ENCODE measurements at regions not wholly inside any gene's neighbourhood (a gene's known extent, or its start where the extent isn't known, plus 50 kb on each side); places are given as distances from the start of the nearest gene placed in this dataset.

DNA sequence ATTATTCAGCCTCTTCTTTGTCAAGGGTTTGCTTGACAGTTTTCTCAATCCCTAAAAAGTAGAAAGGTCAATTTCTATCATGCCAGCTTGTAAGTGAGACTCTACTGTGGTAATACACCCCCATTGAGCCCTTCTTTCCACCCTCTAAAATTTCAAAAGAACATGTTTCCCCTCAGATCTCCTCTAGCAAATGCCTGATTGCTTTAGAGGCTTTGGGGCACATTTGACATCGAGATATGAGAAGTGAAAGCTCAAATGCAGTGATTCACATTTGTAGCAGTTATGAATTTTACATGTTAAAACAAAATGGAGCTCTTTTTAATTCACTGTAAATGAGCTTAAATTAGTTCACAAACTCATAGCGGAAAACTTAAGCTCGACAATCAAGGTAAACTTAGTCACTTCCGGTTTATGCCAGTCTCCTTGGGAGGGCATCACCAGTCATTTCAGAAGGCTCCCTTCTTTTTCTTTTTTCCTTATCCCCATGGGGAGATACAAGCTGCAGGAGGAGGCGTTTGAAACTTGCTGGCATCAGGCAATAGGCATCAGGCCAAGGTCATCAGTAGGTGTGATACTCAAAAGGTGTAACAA, 55.3 kb upstream of the ADO start:
- no peaks in the 10 kb centered on the region for H3K27me3 ChIP-seq (ENCODE audit: insufficient read depth)
- H3K9ac ChIP-seq: no peak overlapping the region
- H3K27ac ChIP-seq (ENCODE audit: low read depth in 2 of 2, low read length in 1 of 2): no peak overlapping the region
- H3K9me3 ChIP-seq: no peaks in the 10 kb centered on the region
- no peak overlapping the region for H3K4me3 ChIP-seq (ENCODE audit: low read depth in 2 of 2, low read length in 1 of 2)
- H4K20me1 ChIP-seq (ENCODE audit: insufficient read depth): no peaks in the 10 kb centered on the region
- H3F3A ChIP-seq (replicated peaks; ENCODE audit: insufficient read depth): no peaks in the 10 kb centered on the region
- H3K4me2 ChIP-seq: no peak overlapping the region
- ChIA-PET POLR2A (no interaction called here), CTCF (interaction anchor here (1.2 kb wide), 1 partner anchor 69 kb away, joined by 3 read pairs; no protein-coding TSS in a partner anchor)
- DNase-seq: no peak
- TF ChIP-seq GABPA (IDR thresholded peaks at IDR 0.05; ENCODE audit: low read depth) (no peak), RAD21 (IDR thresholded peaks at IDR 0.05; ENCODE audit: low read length) (no peak), RCOR1 (IDR thresholded peaks at IDR 0.05; ENCODE audit: low read length) (no peak), TEAD4 (IDR thresholded peaks at IDR 0.05; ENCODE audit: borderline replicate concordance, insufficient read depth) (no peak), MEF2A (IDR thresholded peaks at IDR 0.05; ENCODE audit: borderline replicate concordance, low read depth) (no peak), NFIC (IDR thresholded peaks at IDR 0.05; ENCODE audit: borderline replicate concordance) (no peak), NRF1 (IDR thresholded peaks at IDR 0.05; ENCODE audit: low read depth, low read length) (no peak), TAF1 (IDR thresholded peaks at IDR 0.05; ENCODE audit: borderline replicate concordance, low read depth, low read length) (no peak), POLR2AphosphoS5 (IDR thresholded peaks at IDR 0.05; ENCODE audit: low read depth, low read length) (no peak), SIN3A (IDR thresholded peaks at IDR 0.05; ENCODE audit: borderline replicate concordance, low read depth, low read length) (no peak), CHD2 (IDR thresholded peaks at IDR 0.05; ENCODE audit: low read length, partially characterized antibody) (no peak), RFX5 (IDR thresholded peaks at IDR 0.05; ENCODE audit: low read length) (no peak), EP300 (IDR thresholded peaks at IDR 0.05; ENCODE audit: borderline replicate concordance in 1 of 2, low read depth in 1 of 2, low read length in 1 of 2) (no peak)
- TF ChIP-seq, protein P1, sequence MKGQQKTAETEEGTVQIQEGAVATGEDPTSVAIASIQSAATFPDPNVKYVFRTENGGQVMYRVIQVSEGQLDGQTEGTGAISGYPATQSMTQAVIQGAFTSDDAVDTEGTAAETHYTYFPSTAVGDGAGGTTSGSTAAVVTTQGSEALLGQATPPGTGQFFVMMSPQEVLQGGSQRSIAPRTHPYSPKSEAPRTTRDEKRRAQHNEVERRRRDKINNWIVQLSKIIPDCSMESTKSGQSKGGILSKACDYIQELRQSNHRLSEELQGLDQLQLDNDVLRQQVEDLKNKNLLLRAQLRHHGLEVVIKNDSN (IDR thresholded peaks at IDR 0.05; ENCODE audit: borderline replicate concordance, low read depth): no peak
- TF ChIP-seq, protein P2, sequence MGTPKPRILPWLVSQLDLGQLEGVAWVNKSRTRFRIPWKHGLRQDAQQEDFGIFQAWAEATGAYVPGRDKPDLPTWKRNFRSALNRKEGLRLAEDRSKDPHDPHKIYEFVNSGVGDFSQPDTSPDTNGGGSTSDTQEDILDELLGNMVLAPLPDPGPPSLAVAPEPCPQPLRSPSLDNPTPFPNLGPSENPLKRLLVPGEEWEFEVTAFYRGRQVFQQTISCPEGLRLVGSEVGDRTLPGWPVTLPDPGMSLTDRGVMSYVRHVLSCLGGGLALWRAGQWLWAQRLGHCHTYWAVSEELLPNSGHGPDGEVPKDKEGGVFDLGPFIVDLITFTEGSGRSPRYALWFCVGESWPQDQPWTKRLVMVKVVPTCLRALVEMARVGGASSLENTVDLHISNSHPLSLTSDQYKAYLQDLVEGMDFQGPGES (IDR thresholded peaks at IDR 0.05; ENCODE audit: low read depth, low read length): no peak
- TF ChIP-seq, protein P3, sequence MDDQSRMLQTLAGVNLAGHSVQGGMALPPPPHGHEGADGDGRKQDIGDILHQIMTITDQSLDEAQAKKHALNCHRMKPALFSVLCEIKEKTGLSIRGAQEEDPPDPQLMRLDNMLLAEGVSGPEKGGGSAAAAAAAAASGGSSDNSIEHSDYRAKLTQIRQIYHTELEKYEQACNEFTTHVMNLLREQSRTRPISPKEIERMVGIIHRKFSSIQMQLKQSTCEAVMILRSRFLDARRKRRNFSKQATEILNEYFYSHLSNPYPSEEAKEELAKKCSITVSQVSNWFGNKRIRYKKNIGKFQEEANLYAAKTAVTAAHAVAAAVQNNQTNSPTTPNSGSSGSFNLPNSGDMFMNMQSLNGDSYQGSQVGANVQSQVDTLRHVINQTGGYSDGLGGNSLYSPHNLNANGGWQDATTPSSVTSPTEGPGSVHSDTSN (IDR thresholded peaks at IDR 0.05): no peak
- TF ChIP-seq, protein P4, sequence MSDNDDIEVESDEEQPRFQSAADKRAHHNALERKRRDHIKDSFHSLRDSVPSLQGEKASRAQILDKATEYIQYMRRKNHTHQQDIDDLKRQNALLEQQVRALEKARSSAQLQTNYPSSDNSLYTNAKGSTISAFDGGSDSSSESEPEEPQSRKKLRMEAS (IDR thresholded peaks at IDR 0.05; ENCODE audit: low read depth): no peak
- TF ChIP-seq, protein P5, sequence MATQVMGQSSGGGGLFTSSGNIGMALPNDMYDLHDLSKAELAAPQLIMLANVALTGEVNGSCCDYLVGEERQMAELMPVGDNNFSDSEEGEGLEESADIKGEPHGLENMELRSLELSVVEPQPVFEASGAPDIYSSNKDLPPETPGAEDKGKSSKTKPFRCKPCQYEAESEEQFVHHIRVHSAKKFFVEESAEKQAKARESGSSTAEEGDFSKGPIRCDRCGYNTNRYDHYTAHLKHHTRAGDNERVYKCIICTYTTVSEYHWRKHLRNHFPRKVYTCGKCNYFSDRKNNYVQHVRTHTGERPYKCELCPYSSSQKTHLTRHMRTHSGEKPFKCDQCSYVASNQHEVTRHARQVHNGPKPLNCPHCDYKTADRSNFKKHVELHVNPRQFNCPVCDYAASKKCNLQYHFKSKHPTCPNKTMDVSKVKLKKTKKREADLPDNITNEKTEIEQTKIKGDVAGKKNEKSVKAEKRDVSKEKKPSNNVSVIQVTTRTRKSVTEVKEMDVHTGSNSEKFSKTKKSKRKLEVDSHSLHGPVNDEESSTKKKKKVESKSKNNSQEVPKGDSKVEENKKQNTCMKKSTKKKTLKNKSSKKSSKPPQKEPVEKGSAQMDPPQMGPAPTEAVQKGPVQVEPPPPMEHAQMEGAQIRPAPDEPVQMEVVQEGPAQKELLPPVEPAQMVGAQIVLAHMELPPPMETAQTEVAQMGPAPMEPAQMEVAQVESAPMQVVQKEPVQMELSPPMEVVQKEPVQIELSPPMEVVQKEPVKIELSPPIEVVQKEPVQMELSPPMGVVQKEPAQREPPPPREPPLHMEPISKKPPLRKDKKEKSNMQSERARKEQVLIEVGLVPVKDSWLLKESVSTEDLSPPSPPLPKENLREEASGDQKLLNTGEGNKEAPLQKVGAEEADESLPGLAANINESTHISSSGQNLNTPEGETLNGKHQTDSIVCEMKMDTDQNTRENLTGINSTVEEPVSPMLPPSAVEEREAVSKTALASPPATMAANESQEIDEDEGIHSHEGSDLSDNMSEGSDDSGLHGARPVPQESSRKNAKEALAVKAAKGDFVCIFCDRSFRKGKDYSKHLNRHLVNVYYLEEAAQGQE (IDR thresholded peaks at IDR 0.05; ENCODE audit: low read depth, low read length): no peak
- no peak overlapping the region for H2AFZ ChIP-seq (ENCODE audit: low read depth)
- no peaks in the 10 kb centered on the region for H3K4me1 ChIP-seq (ENCODE audit: control insufficient read depth in 1 of 2, insufficient read depth in 2 of 2, low read depth in 1 of 2, low read length in 1 of 2)
- WGBS (ENCODE audit: low lambda C conversion rate): 38% methylated on average over 5 of the region's 5 CpGs
- H3K79me2 ChIP-seq (ENCODE audit: insufficient read depth): no peaks in the 10 kb centered on the region
- H3K36me3 ChIP-seq (replicated peaks in 1 of 2; ENCODE audit: control insufficient read depth in 1 of 2, insufficient read depth in 2 of 2, low read length in 1 of 2): no peaks in the 10 kb centered on the region
- no peaks in the 10 kb centered on the region for H3K9me2 ChIP-seq

Small RNA genes lying in the stretch of these regions (small RNA-seq; reads per million reads assigned to genes)
- gene ALDH7A1P4: 0 reads per million in 7 experiments

Measured in SK-N-SH (cell line).